ENCODE measurements at regions not wholly inside any gene's neighbourhood (a gene's known extent, or its start where the extent isn't known, plus 50 kb on each side); places are given as distances from the start of the nearest gene placed in this dataset.
"Not testable (repeated sequence)": the region's sequence is repeated elsewhere in the genome, so short reads cannot be mapped to it uniquely, and the experiment has no call there.

GRCh38 chr22:23384923-23385677, 195.0 kb downstream of the IGLL1 start:
- H3K27ac ChIP-seq: no peak overlapping the region
- no peak for DNase-seq (ENCODE audit: low read depth, low spot score)

GRCh38 chr22:23384431-23384830, 195.7 kb downstream of the IGLL1 start:
- no peak for DNase-seq (ENCODE audit: low read depth, low spot score)
- H3K27ac ChIP-seq: no peak overlapping the region

GRCh38 chr22:23383491-23384361, 196.4 kb downstream of the IGLL1 start:
- DNase-seq (ENCODE audit: low read depth, low spot score): no peak
- no peak overlapping the region for H3K27ac ChIP-seq

GRCh38 chr22:23382428-23383218, 197.5 kb downstream of the IGLL1 start:
- no peak for DNase-seq (ENCODE audit: low read depth, low spot score)
- no peak overlapping the region for H3K27ac ChIP-seq

DNA sequence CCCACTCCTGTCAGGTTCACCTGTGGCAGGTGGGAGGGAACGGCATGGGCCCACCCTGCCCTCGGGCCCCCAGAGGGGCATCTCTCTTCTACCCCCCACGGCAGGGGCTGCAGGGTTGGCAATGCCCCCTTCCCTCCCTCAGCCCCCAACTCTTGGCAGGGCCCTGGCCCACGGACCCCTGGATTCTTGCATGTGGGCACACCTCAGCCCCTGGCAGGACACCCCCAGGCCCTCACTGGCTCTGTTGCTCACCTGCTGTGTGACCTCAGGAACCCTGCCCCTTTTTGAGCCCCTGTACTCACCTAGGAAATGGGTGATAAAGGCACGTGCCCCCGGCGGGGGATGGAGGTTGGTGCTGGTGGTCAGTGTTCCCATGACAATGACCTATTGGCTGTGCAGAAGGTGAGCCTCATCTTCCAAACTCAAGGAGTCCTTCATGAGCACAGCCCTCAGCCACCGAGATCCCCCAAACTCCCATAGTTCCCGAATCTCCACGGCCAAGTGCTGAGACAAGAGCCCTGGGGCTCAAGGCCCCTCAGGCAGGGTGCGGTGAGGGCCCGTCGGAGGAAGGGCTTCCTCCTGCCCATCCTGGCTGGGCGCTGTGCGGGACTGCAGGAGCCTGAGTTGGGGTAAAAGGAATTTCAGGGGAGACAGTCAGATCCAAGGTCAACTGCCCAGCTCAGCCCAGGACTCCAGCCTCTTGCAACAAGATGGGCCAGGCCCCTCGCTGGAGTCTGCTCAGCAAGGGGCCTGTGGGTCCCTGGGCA, 198.2 kb downstream of the IGLL1 start:
- H3K27ac ChIP-seq: no peak overlapping the region
- no peak for DNase-seq (ENCODE audit: low read depth, low spot score)

DNA sequence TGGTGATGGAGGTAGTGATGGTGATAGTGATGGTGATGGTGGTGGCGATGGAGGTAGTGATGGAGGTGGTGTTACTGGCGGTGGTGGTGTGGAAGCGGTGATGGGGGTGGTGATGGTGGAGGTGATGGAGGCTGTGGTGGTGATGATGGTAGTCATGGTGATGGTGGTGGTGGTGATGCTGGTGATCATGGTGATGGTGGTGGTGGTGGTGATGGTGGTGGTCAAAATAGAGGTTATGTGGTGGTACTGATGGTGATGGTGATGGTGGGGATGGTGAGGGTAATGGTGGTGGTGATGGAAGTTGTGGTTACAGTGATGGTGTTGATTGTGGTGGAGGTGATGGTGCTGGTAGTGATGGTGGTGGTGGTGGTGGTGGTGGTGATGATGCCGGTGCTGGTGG, 199.2 kb downstream of the IGLL1 start:
- H3K27ac ChIP-seq: no peak overlapping the region
- no peak for DNase-seq (ENCODE audit: low read depth, low spot score)

- H3K27ac ChIP-seq: no peak overlapping the region
- DNase-seq (ENCODE audit: low read depth, low spot score): no peak
These were observed 199.9 kb downstream of the IGLL1 start for GRCh38 chr22:23380230-23380573.

DNA sequence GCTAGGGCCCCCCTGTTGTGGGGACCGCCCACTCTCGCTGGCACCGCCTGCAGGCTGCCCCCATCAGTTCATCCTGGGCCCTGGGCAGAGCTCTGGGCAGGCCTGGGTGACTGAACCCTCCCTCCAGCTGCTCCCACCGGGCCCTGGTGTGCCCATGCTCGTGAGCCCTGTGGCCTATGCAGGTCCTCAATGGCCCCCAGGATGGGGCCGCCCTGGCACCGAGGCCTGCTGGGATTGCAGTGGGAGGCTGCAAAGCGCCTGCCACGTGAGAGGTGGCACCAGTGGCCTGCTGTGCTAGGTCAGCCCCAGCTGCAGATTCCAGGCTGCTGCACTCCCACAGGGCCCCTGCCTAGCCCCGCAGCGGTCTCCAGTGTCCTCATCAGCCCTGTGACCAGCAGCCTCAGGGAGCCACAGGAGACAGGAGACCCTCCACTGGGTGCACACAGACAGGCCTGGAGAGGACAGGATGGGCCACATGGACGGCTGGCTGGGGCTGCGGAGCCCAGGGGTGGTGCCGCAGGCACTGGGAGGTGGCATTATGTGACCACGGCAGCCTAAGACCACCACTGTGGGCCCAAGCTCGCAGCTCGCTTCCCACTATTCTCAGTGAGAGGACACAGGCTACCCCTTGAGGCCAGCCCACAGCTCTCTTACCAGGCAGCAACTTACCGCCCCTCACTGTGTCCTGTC, 199.4 kb downstream of the BCR start:
- H3K27ac ChIP-seq: not testable (repeated sequence)

DNA sequence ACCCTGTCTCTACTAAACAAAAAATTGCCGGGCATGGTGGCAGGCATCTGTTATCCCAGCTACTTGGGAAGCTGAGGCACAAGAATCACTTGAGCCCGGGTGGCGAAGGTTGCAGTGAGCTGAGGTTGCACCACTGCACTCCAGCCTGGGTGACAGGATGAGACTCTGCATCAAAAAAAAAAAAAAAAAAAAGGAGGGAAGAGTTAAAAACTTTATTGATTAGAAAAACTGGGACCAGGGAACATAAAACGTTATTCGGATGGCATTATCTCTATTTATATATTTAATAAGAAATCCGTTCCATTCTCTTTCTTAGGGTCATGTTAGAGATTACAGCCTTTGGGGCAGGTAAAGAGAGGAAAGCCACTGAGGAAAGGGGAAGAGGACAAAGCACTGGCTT, 197.5 kb downstream of the BCR start:
- DNase-seq (ENCODE audit: low read depth, low spot score): no peak
- H3K27ac ChIP-seq: no peak overlapping the region

More for the DNA sequence above, 199.4 kb downstream of the BCR start:
- not testable (repeated sequence) for DNase-seq (ENCODE audit: low read depth, low spot score)

DNA sequence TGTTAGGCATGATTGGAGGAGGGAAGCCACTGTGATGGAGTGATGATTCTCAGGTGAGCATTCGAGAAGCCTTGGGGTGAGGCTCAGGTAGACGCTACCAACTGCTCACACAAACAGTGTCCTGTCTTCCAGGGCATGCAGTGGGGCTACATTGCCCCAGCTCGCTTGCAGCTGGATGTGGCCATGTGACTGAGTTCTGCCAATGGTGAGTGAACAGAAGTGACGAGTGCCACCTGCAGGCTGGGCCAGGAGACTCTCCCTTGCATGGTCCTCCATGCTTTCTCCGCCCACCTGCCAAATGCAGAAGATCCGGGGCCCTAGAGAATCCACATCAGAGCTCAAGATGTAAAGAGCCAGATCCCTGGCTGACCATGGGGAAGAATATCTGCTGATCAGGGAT, 195.9 kb downstream of the BCR start:
- no peak for DNase-seq (ENCODE audit: low read depth, low spot score)

GRCh38 chr22:23375031-23375827, 194.9 kb downstream of the BCR start:
- no peak for DNase-seq (ENCODE audit: low read depth, low spot score)
- no peak overlapping the region for H3K27ac ChIP-seq

More for the DNA sequence above, 195.9 kb downstream of the BCR start:
- no peak overlapping the region for H3K27ac ChIP-seq

- no peak for DNase-seq (ENCODE audit: low read depth, low spot score)
- no peak overlapping the region for H3K27ac ChIP-seq
These were observed 193.3 kb downstream of the BCR start for GRCh38 chr22:23373601-23374000.

GRCh38 chr22:23370251-23370650, 189.9 kb downstream of the BCR start:
- no peak overlapping the region for H3K27ac ChIP-seq
- no peak for DNase-seq (ENCODE audit: low read depth, low spot score)

DNA sequence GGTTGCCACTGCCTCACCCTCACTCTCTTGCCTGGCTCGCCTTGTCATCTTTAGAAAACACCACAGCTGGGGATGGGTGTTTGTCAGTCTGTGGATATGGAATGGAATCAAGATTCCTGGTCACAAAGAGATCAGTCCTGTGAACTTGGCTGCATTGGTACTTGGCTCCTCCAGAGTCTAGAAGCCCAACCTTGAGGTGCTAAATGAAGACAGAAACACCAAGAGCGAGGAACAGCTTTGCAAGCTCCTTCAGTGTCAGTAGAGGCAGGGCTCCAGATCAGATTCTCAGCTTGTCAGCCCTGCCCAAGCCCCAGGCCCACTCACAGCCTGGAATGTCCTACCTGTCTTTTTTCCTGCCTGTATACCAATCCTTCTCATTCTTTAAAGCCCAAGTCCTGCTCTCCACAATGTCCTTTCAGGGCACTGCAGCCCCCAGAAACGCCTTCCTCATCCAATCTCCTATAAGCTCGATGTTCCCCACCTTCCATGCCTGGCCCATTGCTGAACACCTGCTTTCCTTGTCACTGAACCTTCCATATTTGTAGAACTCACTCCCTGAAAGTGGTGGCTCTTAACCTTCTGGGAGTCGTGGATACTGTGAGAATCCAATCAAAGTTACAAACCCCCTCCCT, 188.9 kb downstream of the BCR start:
- H3K27ac ChIP-seq: no peak overlapping the region
- no peak for DNase-seq (ENCODE audit: low read depth, low spot score)

Data from epithelial cell of prostate (primary cell).